ENCODE measurements at regions not wholly inside any gene's neighbourhood (a gene's known extent, or its start where the extent isn't known, plus 50 kb on each side); places are given as distances from the start of the nearest gene placed in this dataset.

DNA sequence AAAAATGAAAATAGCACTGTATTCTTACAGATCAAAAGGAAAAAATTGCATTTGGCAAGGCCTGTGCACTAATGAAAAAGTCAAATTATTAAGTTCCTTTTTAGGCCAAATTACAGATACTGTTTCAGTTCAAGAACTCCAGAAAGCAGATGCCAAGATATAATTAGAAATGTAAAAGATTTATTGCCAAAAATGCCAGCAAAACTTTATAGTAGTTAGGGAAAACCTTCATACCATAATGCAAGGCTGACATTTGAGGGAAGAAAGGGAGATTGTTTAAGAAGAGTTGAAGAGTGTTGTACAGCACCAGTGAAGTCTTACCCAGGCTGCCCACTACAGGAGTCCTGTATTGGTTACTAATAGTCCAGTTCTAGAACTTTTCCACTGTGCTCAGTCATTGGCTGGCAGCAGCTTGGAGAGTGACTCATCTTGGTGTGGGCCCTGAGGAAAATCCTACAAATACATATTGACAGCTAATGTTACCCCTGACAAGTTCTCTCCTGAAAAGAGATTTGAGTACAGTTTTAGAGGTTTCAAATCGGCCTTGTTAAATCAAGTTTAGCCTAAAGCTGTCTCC lies 600.4 kb downstream of the C12orf50 start:
- no peak for TF ChIP-seq CTCF (IDR thresholded peaks at IDR 0.05; ENCODE audit: low read depth, low read length, poor library complexity, severe bottlenecking)
- no peak for TF ChIP-seq EZH2phosphoT487 (IDR thresholded peaks at IDR 0.05; ENCODE audit: borderline replicate concordance, low read length)

All from DOHH2 (cell line).